Large intestine (tissue), 3 donors: ENCODE measurements at regions not wholly inside any gene's neighbourhood (a gene's known extent, or its start where the extent isn't known, plus 50 kb on each side); places are given as distances from the start of the nearest gene placed in this dataset.

ENCODE experiments used
- DNase-seq, 2 donors: peaks; one replicate each; pipeline versions ENCODE4 v3.0.0 to v3.0.0-alpha.2; 2013
- H3K27ac ChIP-seq: one replicate; pipeline ENCODE4 v1.5.1; 2013; ENCODE audit warnings: low read length
- H3K27me3 ChIP-seq: 2 replicates; pipeline ENCODE4 v1.6.1; 2013; ENCODE audit warnings: low read length; ENCODE audit not compliant: control insufficient read depth, insufficient read depth
- H3K36me3 ChIP-seq: 2 replicates; pipeline ENCODE4 v1.6.1; 2013; ENCODE audit warnings: low read length; ENCODE audit not compliant: control insufficient read depth, insufficient read depth
- H3K4me1 ChIP-seq: one replicate; pipeline ENCODE4 v1.6.1; 2013; ENCODE audit warnings: low read length; ENCODE audit not compliant: control insufficient read depth, insufficient read depth
- H3K4me3 ChIP-seq: one replicate; pipeline ENCODE4 v1.5.1; 2013; ENCODE audit warnings: low read length
- H3K9me3 ChIP-seq: one replicate; pipeline ENCODE4 v1.6.1; 2013; ENCODE audit warnings: mild to moderate bottlenecking, low read depth, low read length, moderate library complexity; ENCODE audit not compliant: control insufficient read depth
- WGBS: methylation state at CpG from one replicate; pipeline ENCODE4 v1.1.5; 2013; ENCODE audit warnings: low lambda C conversion rate; ENCODE audit not compliant: insufficient coverage; 5-methylcytosine and 5-hydroxymethylcytosine counted together

- peak overlapping the region; percentile 77 for H3K27ac ChIP-seq
- no CpG with 5 or more reads among the region's 4 CpGs for WGBS
- H3K27me3 ChIP-seq = no peaks in the 10 kb centered on the region
- DNase-seq = peak in 1 of 2 donors; percentile 54
- H3K4me1 ChIP-seq = peaks cover 46% of the 10 kb centered on the region
- H3K4me3 ChIP-seq = no peak overlapping the region
- no peaks in the 10 kb centered on the region for H3K9me3 ChIP-seq
- no peaks in the 10 kb centered on the region for H3K36me3 ChIP-seq
These were observed 274.3 kb upstream of the DMRT1 start for GRCh38 chr9:567128-567746.

GRCh38 chr9:567747-568305 lies 273.7 kb upstream of the DMRT1 start:
- H3K36me3 ChIP-seq = no peaks in the 10 kb centered on the region
- H3K27me3 ChIP-seq = no peaks in the 10 kb centered on the region
- H3K27ac ChIP-seq = peak overlapping the region; percentile 77
- no peaks in the 10 kb centered on the region for H3K9me3 ChIP-seq
- no peak overlapping the region for H3K4me3 ChIP-seq
- no peak for DNase-seq
- 29% methylated on average over 1 of the region's 3 CpGs for WGBS
- H3K4me1 ChIP-seq = peaks cover 49% of the 10 kb centered on the region

GRCh38 chr9:569296-569695 lies 272.2 kb upstream of the DMRT1 start:
- H3K4me3 ChIP-seq = no peak overlapping the region
- H3K27ac ChIP-seq = peak overlapping the region; percentile 77
- no peaks in the 10 kb centered on the region for H3K36me3 ChIP-seq
- DNase-seq = peak; percentile 67 to 87
- peaks cover 48% of the 10 kb centered on the region for H3K4me1 ChIP-seq
- 63% methylated on average over 1 of the region's 3 CpGs for WGBS
- no peaks in the 10 kb centered on the region for H3K9me3 ChIP-seq
- H3K27me3 ChIP-seq = no peaks in the 10 kb centered on the region

- no peaks in the 10 kb centered on the region for H3K27me3 ChIP-seq
- no peaks in the 10 kb centered on the region for H3K9me3 ChIP-seq
- WGBS = no CpG with 5 or more reads among the region's 5 CpGs
- H3K4me1 ChIP-seq = peaks cover 50% of the 10 kb centered on the region
- H3K27ac ChIP-seq = peak overlapping the region; percentile 77
- no peak overlapping the region for H3K4me3 ChIP-seq
- DNase-seq = no peak
- H3K36me3 ChIP-seq = no peaks in the 10 kb centered on the region
These were observed 271.3 kb upstream of the DMRT1 start for GRCh38 chr9:570187-570586.

- WGBS = 0% methylated on average over 1 of the region's 3 CpGs
These were observed 270.4 kb upstream of the DMRT1 start for GRCh38 chr9:571066-571465.

GRCh38 chr9:571741-572140 lies 269.8 kb upstream of the DMRT1 start:
- Histone ChIP-seq H3K4me1 (peaks cover 50% of the 10 kb centered on the region), H3K4me3 (no peak overlapping the region), H3K36me3 (no peaks in the 10 kb centered on the region), H3K27ac (peak overlapping the region; percentile 80), H3K27me3 (no peaks in the 10 kb centered on the region), H3K9me3 (no peaks in the 10 kb centered on the region)
- no CpG with 5 or more reads among the region's 2 CpGs for WGBS
- DNase-seq = peak in 1 of 2 donors; percentile 77

More at GRCh38 chr9:571066-571465, 270.4 kb upstream of the DMRT1 start:
- DNase-seq = peak in 1 of 2 donors; percentile 40
- peaks cover 50% of the 10 kb centered on the region for H3K4me1 ChIP-seq
- H3K27ac ChIP-seq = peak overlapping the region; percentile 80
- no peaks in the 10 kb centered on the region for H3K36me3 ChIP-seq
- no peak overlapping the region for H3K4me3 ChIP-seq
- no peaks in the 10 kb centered on the region for H3K9me3 ChIP-seq
- H3K27me3 ChIP-seq = no peaks in the 10 kb centered on the region

- no peaks in the 10 kb centered on the region for H3K9me3 ChIP-seq
- no peaks in the 10 kb centered on the region for H3K27me3 ChIP-seq
- DNase-seq = no peak
- H3K4me3 ChIP-seq = no peak overlapping the region
- peaks cover 38% of the 10 kb centered on the region for H3K4me1 ChIP-seq
- H3K27ac ChIP-seq = no peak overlapping the region
- WGBS = 100% methylated on average over 1 of the region's 10 CpGs
- H3K36me3 ChIP-seq = no peaks in the 10 kb centered on the region
These were observed 267.6 kb upstream of the DMRT1 start for GRCh38 chr9:573691-574410.

GRCh38 chr9:575139-575538 lies 266.4 kb upstream of the DMRT1 start:
- no peaks in the 10 kb centered on the region for H3K27me3 ChIP-seq
- no peak overlapping the region for H3K4me3 ChIP-seq
- no peak for DNase-seq
- no peaks in the 10 kb centered on the region for H3K36me3 ChIP-seq
- H3K9me3 ChIP-seq = no peaks in the 10 kb centered on the region
- peaks cover 27% of the 10 kb centered on the region for H3K4me1 ChIP-seq
- WGBS = 80% methylated on average over 1 of the region's 1 CpG
- H3K27ac ChIP-seq = no peak overlapping the region

GRCh38 chr9:580652-581342 lies 260.7 kb upstream of the DMRT1 start:
- no peak overlapping the region for H3K27ac ChIP-seq
- no peaks in the 10 kb centered on the region for H3K36me3 ChIP-seq
- DNase-seq = no peak
- H3K9me3 ChIP-seq = peaks cover 7% of the 10 kb centered on the region
- no CpG with 5 or more reads among the region's 39 CpGs for WGBS
- no peaks in the 10 kb centered on the region for H3K4me1 ChIP-seq
- no peak overlapping the region for H3K4me3 ChIP-seq
- H3K27me3 ChIP-seq = no peaks in the 10 kb centered on the region

- Histone ChIP-seq H3K27me3 (no peaks in the 10 kb centered on the region), H3K27ac (no peak overlapping the region), H3K36me3 (no peaks in the 10 kb centered on the region), H3K4me3 (no peak overlapping the region), H3K4me1 (peaks cover 4% of the 10 kb centered on the region), H3K9me3 (peaks cover 7% of the 10 kb centered on the region)
- DNase-seq = no peak
- no CpG with 5 or more reads among the region's 7 CpGs for WGBS
These were observed 259.6 kb upstream of the DMRT1 start for GRCh38 chr9:581673-582497.
